DND-41 (cell line): ENCODE measurements at regions not wholly inside any gene's neighbourhood (a gene's known extent, or its start where the extent isn't known, plus 50 kb on each side); places are given as distances from the start of the nearest gene placed in this dataset.

Source experiments
- ATAC-seq: fragments of 200-7000 bp; cut with Tn5 transposase; 3 replicates; pipeline ENCODE4 v1.9.1; 2021; ENCODE audit warnings: low read depth; ENCODE audit not compliant: insufficient read depth
- DNase-seq: peaks from one replicate; pipeline ENCODE4 v3.0.0-alpha.2; 2020
- H2AFZ ChIP-seq: 2 replicates; pipeline ENCODE4 v1.6.0; 2012; ENCODE audit warnings: low read depth, low read length
- H3K27ac ChIP-seq: 2 replicates; pipeline ENCODE4 v1.5.1; 2012; ENCODE audit warnings: low read length, inconsistent platforms
- H3K27me3 ChIP-seq: fragments of 200-600 bp; sonication (generic); 2 replicates; pipeline ENCODE4 v1.6.0; 2012; ENCODE audit warnings: low read length, mild to moderate bottlenecking, inconsistent platforms; ENCODE audit not compliant: insufficient read depth, poor library complexity
- H3K36me3 ChIP-seq: 2 replicates; pipeline ENCODE4 v1.5.1; 2012; ENCODE audit warnings: low read length, inconsistent platforms; ENCODE audit not compliant: insufficient read depth
- H3K4me1 ChIP-seq: 2 replicates; pipeline ENCODE4 v1.5.1; 2012; ENCODE audit warnings: mild to moderate bottlenecking, low read length; ENCODE audit not compliant: insufficient read depth
- H3K4me2 ChIP-seq: 2 replicates; pipeline ENCODE4 v1.6.0; 2012; ENCODE audit warnings: mild to moderate bottlenecking, moderate library complexity, low read length, inconsistent platforms; ENCODE audit not compliant: insufficient read depth
- H3K4me3 ChIP-seq, 2 experiments: fragments of 200-600 bp in 1 of 2; shearing (Covaris generic) in 1 of 2; 2 replicates each; pipeline ENCODE4 v1.5.1; 2012 to 2016; ENCODE audit warnings: inconsistent platforms in 2 of 2, low read length in 2 of 2, mild to moderate bottlenecking in 2 of 2, low read depth in 1 of 2, moderate library complexity in 1 of 2
- H3K79me2 ChIP-seq: 2 replicates; pipeline ENCODE4 v1.6.0; 2012; ENCODE audit warnings: low read length, inconsistent platforms; ENCODE audit not compliant: insufficient read depth
- H3K9ac ChIP-seq: 2 replicates; pipeline ENCODE4 v1.6.0; 2012; ENCODE audit warnings: low read depth, mild to moderate bottlenecking, inconsistent platforms, low read length, moderate library complexity
- H3K9me3 ChIP-seq: 2 replicates; pipeline ENCODE4 v1.5.1; 2012; ENCODE audit warnings: low read length, moderate library complexity, mild to moderate bottlenecking, inconsistent platforms; ENCODE audit not compliant: insufficient read depth, severe bottlenecking
- H4K20me1 ChIP-seq: 2 replicates; pipeline ENCODE4 v1.6.0; 2012; ENCODE audit warnings: low read length; ENCODE audit not compliant: insufficient read depth
- CTCF ChIP-seq: IDR thresholded peaks from 2 replicates; pipeline ENCODE4 v1.5.1; 2012; ENCODE audit warnings: borderline replicate concordance, low read length, moderate library complexity, mild to moderate bottlenecking; ENCODE audit not compliant: poor library complexity, severe bottlenecking; ENCODE audit errors: extremely low read depth
- EZH2 ChIP-seq: IDR thresholded peaks from 3 replicates; pipeline ENCODE4 v1.6.1; 2012; ENCODE audit warnings: borderline replicate concordance, low read depth, mild to moderate bottlenecking, moderate library complexity, low read length, inconsistent platforms; ENCODE audit not compliant: severe bottlenecking

GRCh38 chr3:110789315-110789714 lies 282.3 kb upstream of the NECTIN3 start:
- H3K4me2 ChIP-seq: no peak overlapping the region
- H3K27me3 ChIP-seq: no peaks in the 10 kb centered on the region
- H3K79me2 ChIP-seq: no peaks in the 10 kb centered on the region
- H2AFZ ChIP-seq: no peak overlapping the region
- H3K9ac ChIP-seq: no peak overlapping the region
- no peaks in the 10 kb centered on the region for H4K20me1 ChIP-seq
- no peaks in the 10 kb centered on the region for H3K9me3 ChIP-seq
- no peaks in the 10 kb centered on the region for H3K4me1 ChIP-seq
- ATAC-seq: no peak
- no peak overlapping the region for H3K27ac ChIP-seq
- TF ChIP-seq CTCF: no peak
- no peak for TF ChIP-seq EZH2
- no peak for DNase-seq
- no peak overlapping the region for H3K4me3 ChIP-seq
- H3K36me3 ChIP-seq: no peaks in the 10 kb centered on the region

GRCh38 chr3:110790631-110791030 lies 281.0 kb upstream of the NECTIN3 start:
- H2AFZ ChIP-seq: no peak overlapping the region

GRCh38 chr3:110791995-110792686 lies 279.5 kb upstream of the NECTIN3 start:
- H3K4me1 ChIP-seq: no peaks in the 10 kb centered on the region
- no peaks in the 10 kb centered on the region for H3K36me3 ChIP-seq
- DNase-seq: no peak
- no peaks in the 10 kb centered on the region for H3K27me3 ChIP-seq
- no peak overlapping the region for H3K4me2 ChIP-seq
- H4K20me1 ChIP-seq: no peaks in the 10 kb centered on the region
- H3K27ac ChIP-seq: no peak overlapping the region
- no peaks in the 10 kb centered on the region for H3K9me3 ChIP-seq
- H2AFZ ChIP-seq: no peak overlapping the region
- H3K4me3 ChIP-seq: no peak overlapping the region
- H3K79me2 ChIP-seq: no peaks in the 10 kb centered on the region
- no peak overlapping the region for H3K9ac ChIP-seq
- TF ChIP-seq CTCF (no peak), EZH2 (no peak)
- no peak for ATAC-seq

More at GRCh38 chr3:110790631-110791030, 281.0 kb upstream of the NECTIN3 start:
- Histone ChIP-seq H3K27me3 (no peaks in the 10 kb centered on the region), H3K27ac (no peak overlapping the region), H3K9ac (no peak overlapping the region), H3K36me3 (no peaks in the 10 kb centered on the region), H4K20me1 (no peaks in the 10 kb centered on the region), H3K4me2 (no peak overlapping the region), H3K9me3 (no peaks in the 10 kb centered on the region), H3K79me2 (no peaks in the 10 kb centered on the region), H3K4me1 (no peaks in the 10 kb centered on the region), H3K4me3 (no peak overlapping the region)
- TF ChIP-seq EZH2 (no peak), CTCF (no peak)
- ATAC-seq: no peak
- DNase-seq: no peak
